ENCODE measurements at regions not wholly inside any gene's neighbourhood (a gene's known extent, or its start where the extent isn't known, plus 50 kb on each side); places are given as distances from the start of the nearest gene placed in this dataset.
A peak's percentile ranks its signal among the peaks of the same experiment; 100 is the strongest.

- DNase-seq, result no peak
These were observed 201.6 kb downstream of the SLITRK5 start for GRCh38 chr13:87872813-87873212.

GRCh38 chr13:87877477-87877876, 206.3 kb downstream of the SLITRK5 start:
- DNase-seq, result no peak

- no peak for DNase-seq
These were observed 207.5 kb downstream of the SLITRK5 start for GRCh38 chr13:87878706-87879105.

- DNase-seq, result peak in 14 of 51 donors; percentile 1 to 21 (median 2)
These were observed 213.7 kb downstream of the SLITRK5 start for GRCh38 chr13:87884884-87885283.

GRCh38 chr13:87887459-87888123, 216.4 kb downstream of the SLITRK5 start:
- DNase-seq, result no peak

- DNase-seq, result no peak
These were observed 218.1 kb downstream of the SLITRK5 start for GRCh38 chr13:87889254-87889653.

GRCh38 chr13:87893186-87893585, 222.0 kb downstream of the SLITRK5 start:
- no peak for DNase-seq

- DNase-seq, result no peak
These were observed 222.9 kb downstream of the SLITRK5 start for GRCh38 chr13:87894059-87894458.

- no peak for DNase-seq
These were observed 232.4 kb downstream of the SLITRK5 start for GRCh38 chr13:87903553-87903952.

GRCh38 chr13:87906411-87906810, 235.2 kb downstream of the SLITRK5 start:
- DNase-seq, result no peak

- no peak for DNase-seq
These were observed 236.0 kb downstream of the SLITRK5 start for GRCh38 chr13:87907202-87907601.

GRCh38 chr13:87919956-87920355, 248.8 kb downstream of the SLITRK5 start:
- DNase-seq, result no peak

- no peak for DNase-seq
These were observed 252.6 kb downstream of the SLITRK5 start for GRCh38 chr13:87923753-87924152.

GRCh38 chr13:87925006-87925405, 253.8 kb downstream of the SLITRK5 start:
- no peak for DNase-seq

GRCh38 chr13:87940776-87941175, 269.6 kb downstream of the SLITRK5 start:
- no peak for DNase-seq

- DNase-seq, result no peak
These were observed 270.1 kb downstream of the SLITRK5 start for GRCh38 chr13:87941226-87941625.

GRCh38 chr13:87942205-87942604, 271.0 kb downstream of the SLITRK5 start:
- DNase-seq, result peak in 1 of 51 donors; percentile 45

GRCh38 chr13:87944038-87944437, 272.9 kb downstream of the SLITRK5 start:
- DNase-seq, result no peak

GRCh38 chr13:87952377-87952776, 281.2 kb downstream of the SLITRK5 start:
- DNase-seq, result no peak

GRCh38 chr13:87953381-87953780, 282.2 kb downstream of the SLITRK5 start:
- no peak for DNase-seq

GRCh38 chr13:87954091-87954490, 282.9 kb downstream of the SLITRK5 start:
- no peak for DNase-seq

- DNase-seq, result no peak
These were observed 290.4 kb downstream of the SLITRK5 start for GRCh38 chr13:87961546-87961945.

- DNase-seq, result no peak
These were observed 301.4 kb downstream of the SLITRK5 start for GRCh38 chr13:87972568-87972967.

GRCh38 chr13:87975035-87975434, 303.9 kb downstream of the SLITRK5 start:
- DNase-seq, result no peak

Data from hypothalamus (tissue), 51 donors.